KMS-11 (cell line): ENCODE measurements at regions not wholly inside any gene's neighbourhood (a gene's known extent, or its start where the extent isn't known, plus 50 kb on each side); places are given as distances from the start of the nearest gene placed in this dataset.

Source experiments
- H2AFZ ChIP-seq: fragments of 200-600 bp; sonication (generic); 2 replicates; pipeline ENCODE4 v1.6.1; 2016; ENCODE audit warnings: antibody characterized with exemption, mixed run types, low read depth
- H3K27ac ChIP-seq: fragments of 200-600 bp; sonication (generic); 2 replicates; pipeline ENCODE4 v1.6.1; 2016; ENCODE audit warnings: mild to moderate bottlenecking, mixed run types
- H3K27me3 ChIP-seq: fragments of 200-600 bp; sonication (generic); 2 replicates; pipeline ENCODE4 v1.6.1; 2017; ENCODE audit warnings: mild to moderate bottlenecking, low read depth, mixed run types, moderate library complexity; ENCODE audit not compliant: insufficient read depth
- H3K36me3 ChIP-seq: fragments of 200-600 bp; sonication (generic); 2 replicates; pipeline ENCODE4 v1.6.1; 2017; ENCODE audit warnings: mild to moderate bottlenecking, mixed run types; ENCODE audit not compliant: insufficient read depth
- H3K4me1 ChIP-seq: fragments of 200-600 bp; sonication (generic); 2 replicates; pipeline ENCODE4 v1.6.1; 2016; ENCODE audit warnings: mild to moderate bottlenecking, low read depth, mixed run types; ENCODE audit not compliant: poor library complexity, severe bottlenecking
- H3K4me2 ChIP-seq: fragments of 200-600 bp; sonication (generic); 2 replicates; pipeline ENCODE4 v1.7.0; 2016; ENCODE audit warnings: mild to moderate bottlenecking, mixed run types
- H3K4me3 ChIP-seq: fragments of 200-600 bp; sonication (generic); IDR thresholded peaks from 2 replicates; pipeline ENCODE4 v1.6.1; 2017; ENCODE audit warnings: low read depth, low read length, mixed read lengths; ENCODE audit not compliant: insufficient read depth
- H3K79me2 ChIP-seq: fragments of 200-600 bp; sonication (generic); 2 replicates; pipeline ENCODE4 v1.6.1; 2016; ENCODE audit warnings: low read depth, mixed run types; ENCODE audit not compliant: insufficient read depth
- H3K9ac ChIP-seq: fragments of 200-600 bp; sonication (generic); 2 replicates; pipeline ENCODE4 v1.6.1; 2016; ENCODE audit warnings: mild to moderate bottlenecking, mixed run types
- H4K20me1 ChIP-seq: fragments of 200-600 bp; sonication (generic); 2 replicates; pipeline ENCODE4 v1.6.1; 2016; ENCODE audit warnings: mild to moderate bottlenecking, mixed run types; ENCODE audit not compliant: insufficient read depth
- CTCF ChIP-seq: fragments of 200-600 bp; sonication (generic); conservative IDR thresholded peaks from 2 replicates; pipeline ENCODE4 v1.6.1; 2017; ENCODE audit warnings: low read depth, mild to moderate bottlenecking, antibody characterized with exemption, low read length, moderate library complexity, mixed read lengths

- TF ChIP-seq CTCF = no peak
- Histone ChIP-seq H3K36me3 (no peaks in the 10 kb centered on the region), H4K20me1 (no peaks in the 10 kb centered on the region), H3K4me1 (no peaks in the 10 kb centered on the region), H3K4me3 (no peak overlapping the region), H2AFZ (no peak overlapping the region), H3K79me2 (no peaks in the 10 kb centered on the region), H3K27ac (no peak overlapping the region), H3K27me3 (no peaks in the 10 kb centered on the region), H3K9ac (no peak overlapping the region), H3K4me2 (no peak overlapping the region)
Observed at GRCh38 chr15:47507221-47507985, 209.9 kb upstream of the SEMA6D start.

GRCh38 chr15:47511261-47511660 lies 206.0 kb upstream of the SEMA6D start:
- H3K4me3 ChIP-seq = no peak overlapping the region
- no peak overlapping the region for H2AFZ ChIP-seq
- H3K9ac ChIP-seq = no peak overlapping the region
- no peaks in the 10 kb centered on the region for H3K36me3 ChIP-seq
- H3K79me2 ChIP-seq = no peaks in the 10 kb centered on the region
- no peak for TF ChIP-seq CTCF
- no peaks in the 10 kb centered on the region for H3K4me1 ChIP-seq
- H3K27ac ChIP-seq = no peak overlapping the region
- no peaks in the 10 kb centered on the region for H3K27me3 ChIP-seq
- H4K20me1 ChIP-seq = no peaks in the 10 kb centered on the region
- H3K4me2 ChIP-seq = no peak overlapping the region

GRCh38 chr15:47513471-47513870 lies 203.8 kb upstream of the SEMA6D start:
- Histone ChIP-seq H2AFZ (no peak overlapping the region), H3K79me2 (no peaks in the 10 kb centered on the region), H3K9ac (no peak overlapping the region), H3K4me1 (no peaks in the 10 kb centered on the region), H3K4me2 (no peak overlapping the region), H3K4me3 (no peak overlapping the region), H3K27me3 (no peaks in the 10 kb centered on the region), H3K27ac (no peak overlapping the region), H4K20me1 (no peaks in the 10 kb centered on the region), H3K36me3 (no peaks in the 10 kb centered on the region)
- TF ChIP-seq CTCF = no peak

- Histone ChIP-seq H3K27ac (no peak overlapping the region), H4K20me1 (no peaks in the 10 kb centered on the region), H3K4me1 (no peaks in the 10 kb centered on the region), H3K79me2 (no peaks in the 10 kb centered on the region), H3K9ac (no peak overlapping the region), H3K36me3 (no peaks in the 10 kb centered on the region), H3K4me3 (no peak overlapping the region), H3K27me3 (no peaks in the 10 kb centered on the region), H2AFZ (no peak overlapping the region), H3K4me2 (no peak overlapping the region)
- no peak for TF ChIP-seq CTCF
Observed at GRCh38 chr15:47514200-47514652, 203.1 kb upstream of the SEMA6D start.
